Endothelial cell of umbilical vein (primary cell): ENCODE measurements at regions not wholly inside any gene's neighbourhood (a gene's known extent, or its start where the extent isn't known, plus 50 kb on each side); places are given as distances from the start of the nearest gene placed in this dataset.

Experiments used
- BruUV-seq: library from RNA; stranded (reverse); fragments of 400-500 nt; replicated peaks from 2 replicates; lab custom pipeline; 2021; lab: Mats Ljungman, UMichigan
- CTCF ChIA-PET: fragments of 300-600, 350-600 bp; sonication (Branson Sonifier 250); formaldehyde crosslinking; loops from one replicate; lab custom pipeline; 2021; ENCODE audit warnings: antibody characterized with exemption, inconsistent platforms; lab: Charles Lee
- POLR2A ChIA-PET: fragments of 300-600, 350-600 bp; sonication (Branson Sonifier 250); formaldehyde crosslinking; loops from one replicate; lab custom pipeline; 2021; ENCODE audit warnings: antibody characterized with exemption, inconsistent platforms; lab: Charles Lee
- DNase-seq: peaks from one replicate; pipeline ENCODE4 v3.0.0-alpha.2; 2011; ENCODE audit warnings: low read depth, low spot score
- FAIRE-seq: peaks from 2 replicates; lab custom pipeline; 2011; peaks lifted over from hg19 to GRCh38; lab: Jason Lieb, UNC
- H2AFZ ChIP-seq: 2 replicates; pipeline ENCODE4 v1.6.0; 2012; ENCODE audit warnings: low read depth, low read length, control low read depth, inconsistent platforms
- H3K27ac ChIP-seq: 2 replicates; pipeline ENCODE4 v1.5.1; 2011; ENCODE audit warnings: low read depth, mild to moderate bottlenecking, control low read depth, low read length, moderate library complexity; ENCODE audit not compliant: insufficient read depth
- H3K27me3 ChIP-seq, 2 experiments: 2 replicates each; pipeline versions ENCODE4 v1.6.0 to v1.6.1; 2011; ENCODE audit warnings: low read length in 2 of 2, mixed read lengths in 1 of 2; ENCODE audit not compliant: control insufficient read depth in 2 of 2, insufficient read depth in 2 of 2
- H3K36me3 ChIP-seq, 2 experiments: 2 replicates in 1 of 2; 3 replicates in 1 of 2; pipeline ENCODE4 v1.5.1; 2011; ENCODE audit warnings: low read length in 2 of 2, mild to moderate bottlenecking in 1 of 2, moderate library complexity in 1 of 2; ENCODE audit not compliant: control insufficient read depth in 2 of 2, insufficient read depth in 2 of 2; ENCODE audit errors: extremely low read depth in 1 of 2
- H3K4me1 ChIP-seq: 3 replicates; pipeline ENCODE4 v1.5.1; 2011; ENCODE audit warnings: mild to moderate bottlenecking, low read length; ENCODE audit not compliant: control insufficient read depth, insufficient read depth; ENCODE audit errors: extremely low read depth
- H3K4me2 ChIP-seq: 2 replicates; pipeline ENCODE4 v1.6.1; 2011; ENCODE audit warnings: low read length, control low read depth, mixed read lengths; ENCODE audit not compliant: insufficient read depth
- H3K4me3 ChIP-seq, 3 experiments: fragments of 200-600 bp in 1 of 3; sonication (generic), shearing (Covaris generic) in 1 of 3; replicated peaks in 1 of 3; 2 replicates each; pipeline ENCODE4 v1.5.1; 2011 to 2016; ENCODE audit warnings: control low read depth in 3 of 3, low read length in 3 of 3, mild to moderate bottlenecking in 2 of 3, inconsistent platforms in 1 of 3, low read depth in 1 of 3, moderate library complexity in 1 of 3; ENCODE audit not compliant: insufficient read depth in 1 of 3
- H3K79me2 ChIP-seq: 2 replicates; pipeline ENCODE4 v1.6.0; 2012; ENCODE audit warnings: low read length, inconsistent platforms; ENCODE audit not compliant: control insufficient read depth, insufficient read depth
- H3K9ac ChIP-seq: replicated peaks from 2 replicates; pipeline ENCODE3; 2011; ENCODE audit warnings: low read length, control low read depth; ENCODE audit not compliant: insufficient read depth; ENCODE audit errors: extremely low read depth
- H3K9me1 ChIP-seq: replicated peaks from 3 replicates; pipeline ENCODE4 v1.6.0; 2011; ENCODE audit warnings: mild to moderate bottlenecking, low read length; ENCODE audit not compliant: control insufficient read depth, insufficient read depth; ENCODE audit errors: extremely low read depth
- H3K9me3 ChIP-seq: replicated peaks from 2 replicates; pipeline ENCODE4 v1.5.1; 2012; ENCODE audit warnings: low read length, inconsistent platforms; ENCODE audit not compliant: control insufficient read depth, insufficient read depth
- H4K20me1 ChIP-seq: replicated peaks from 2 replicates; pipeline ENCODE3; 2011; ENCODE audit warnings: mild to moderate bottlenecking, low read length; ENCODE audit not compliant: control insufficient read depth, insufficient read depth; ENCODE audit errors: extremely low read depth
- CTCF ChIP-seq, 2 donors: IDR thresholded peaks; 1 replicate in 1 of 2; 2 replicates in 1 of 2; pipeline ENCODE4 v1.5.1; 2011; ENCODE audit warnings: low read length in 2 of 2, mild to moderate bottlenecking in 2 of 2, moderate library complexity in 2 of 2, control low read depth in 1 of 2, inconsistent platforms in 1 of 2, low read depth in 1 of 2; ENCODE audit not compliant: insufficient read depth in 1 of 2; ENCODE audit errors: extremely low read depth in 1 of 2
- EZH2 ChIP-seq: IDR thresholded peaks from 2 replicates; pipeline ENCODE4 v1.6.1; 2012; ENCODE audit warnings: borderline replicate concordance, low read depth, mild to moderate bottlenecking, moderate library complexity, low read length, inconsistent platforms; ENCODE audit not compliant: severe bottlenecking
- FOS ChIP-seq: IDR thresholded peaks from 2 replicates; pipeline ENCODE4 v1.6.1; 2011; ENCODE audit warnings: mild to moderate bottlenecking, low read length, moderate library complexity, borderline replicate concordance; ENCODE audit not compliant: insufficient read depth
- GATA2 ChIP-seq: IDR thresholded peaks from 2 replicates; pipeline ENCODE4 v1.7.0; 2011; ENCODE audit warnings: low read depth, mild to moderate bottlenecking, moderate library complexity, mixed read lengths, low read length; ENCODE audit not compliant: insufficient read length, insufficient read depth
- JUN ChIP-seq: IDR thresholded peaks from 2 replicates; pipeline ENCODE4 v1.6.1; 2011; ENCODE audit warnings: borderline replicate concordance, low read depth; ENCODE audit not compliant: insufficient read length, insufficient read depth
- MAX ChIP-seq: IDR thresholded peaks from 2 replicates; pipeline ENCODE4 v1.6.1; 2011; ENCODE audit not compliant: insufficient read depth, insufficient read length
- MYC ChIP-seq: IDR thresholded peaks from one replicate; pipeline ENCODE4 v1.6.1; 2011; ENCODE audit warnings: mild to moderate bottlenecking, low read depth, low read length
- POLR2A ChIP-seq: IDR thresholded peaks from 2 replicates; pipeline ENCODE4 v1.6.1; 2012; ENCODE audit warnings: low read depth, mild to moderate bottlenecking, control low read depth, low read length
- POLR2AphosphoS5 ChIP-seq: IDR thresholded peaks from 2 replicates; pipeline ENCODE4 v1.6.1; 2012; ENCODE audit warnings: low read depth, mild to moderate bottlenecking, control low read depth, low read length, moderate library complexity; ENCODE audit not compliant: insufficient read depth
- dilution Hi-C: fragments of 300-500 bp; cut with MboI; formaldehyde crosslinking; loops from one replicate; pipeline ENCODE4 v1.15.0; 2019; ENCODE audit warnings: low sequenced_read_pairs; ENCODE audit not compliant: extremely low pct_ligation_motif_present
- intact Hi-C: fragments of 100-400 bp; cut with micrococcal nuclease; formaldehyde crosslinking; loops from one replicate; pipeline ENCODE4 v1.10.0; 2022

GRCh38 chr4:34791209-34791608, 1453.1 kb downstream of the ARAP2 start:
- ChIA-PET CTCF (no interaction called here), POLR2A (no interaction called here)
- dilution Hi-C loops (no loop called here), intact Hi-C loops (no loop called here)
- Histone ChIP-seq H3K27me3 (no peaks in the 10 kb centered on the region), H3K9me1 (no peaks in the 10 kb centered on the region), H3K36me3 (no peaks in the 10 kb centered on the region), H3K9ac (no peak overlapping the region), H3K4me3 (no peak overlapping the region), H3K9me3 (no peaks in the 10 kb centered on the region), H4K20me1 (no peaks in the 10 kb centered on the region), H3K4me2 (no peak overlapping the region), H3K79me2 (no peaks in the 10 kb centered on the region), H2AFZ (no peak overlapping the region), H3K4me1 (no peaks in the 10 kb centered on the region), H3K27ac (no peak overlapping the region)
- no TSS peak for BruUV-seq
- no peak for TF ChIP-seq MYC
- no peak for TF ChIP-seq CTCF (IDR thresholded peaks at IDR 0.05; ENCODE audit: extremely low read depth in 1 of 2, insufficient read depth in 1 of 2, low read depth in 1 of 2, low read length in 2 of 2)
- TF ChIP-seq MAX, result no peak
- TF ChIP-seq EZH2, result no peak
- no peak for TF ChIP-seq POLR2A
- no peak for TF ChIP-seq POLR2AphosphoS5
- TF ChIP-seq FOS, result no peak
- TF ChIP-seq GATA2, result no peak
- TF ChIP-seq JUN, result no peak
- FAIRE-seq (no peak), DNase-seq (no peak)
